H1 (cell line): ENCODE measurements at regions not wholly inside any gene's neighbourhood (a gene's known extent, or its start where the extent isn't known, plus 50 kb on each side); places are given as distances from the start of the nearest gene placed in this dataset.

Experiments used
- ASH2L ChIP-seq: fragments of 200-600, 300-600 bp; sonication (generic); IDR thresholded peaks from one replicate; pipeline ENCODE4 v1.7.1; 2017; ENCODE audit warnings: low read length
- CHD7 ChIP-seq: fragments of 300-600 bp; sonication (generic); IDR thresholded peaks from 2 replicates; pipeline ENCODE4 v1.7.1; 2012; ENCODE audit warnings: low read length, moderate library complexity, mild to moderate bottlenecking, inconsistent platforms; ENCODE audit not compliant: insufficient replicate concordance
- CTBP2 ChIP-seq: IDR thresholded peaks from 2 replicates; pipeline ENCODE4 v1.7.0; 2011; ENCODE audit warnings: borderline replicate concordance, mild to moderate bottlenecking, moderate library complexity, mixed read lengths, low read length; ENCODE audit not compliant: insufficient read depth, insufficient read length
- HDAC6 ChIP-seq: IDR thresholded peaks from one replicate; pipeline ENCODE4 v1.7.1; 2012; ENCODE audit warnings: low read depth, mild to moderate bottlenecking, inconsistent platforms, low read length, moderate library complexity
- PHF8 ChIP-seq: fragments of 200-600 bp; sonication (generic); conservative IDR thresholded peaks from 2 replicates; pipeline ENCODE4 v1.7.1; 2012; ENCODE audit warnings: low read depth, mild to moderate bottlenecking, inconsistent platforms, low read length, moderate library complexity
- RNF2 ChIP-seq: fragments of 200-900, 300-1000 bp; sonication (generic); IDR thresholded peaks from 2 replicates; pipeline ENCODE4 v1.7.1; 2016; ENCODE audit warnings: borderline replicate concordance, low read depth, mild to moderate bottlenecking, antibody characterized with exemption, low read length; ENCODE audit not compliant: poor library complexity, severe bottlenecking; ENCODE audit errors: missing control alignments
- RXRA ChIP-seq: IDR thresholded peaks from 2 replicates; pipeline ENCODE4 v1.6.1; 2011; ENCODE audit warnings: low read depth, mild to moderate bottlenecking, low read length, moderate library complexity; ENCODE audit not compliant: insufficient read depth
- SIRT6 ChIP-seq: IDR thresholded peaks from one replicate; pipeline ENCODE4 v1.7.1; 2012; ENCODE audit warnings: low read length, inconsistent platforms
- TF ChIP-seq, protein P1 (sequence below): IDR thresholded peaks from 2 replicates; pipeline ENCODE4 v1.6.1; 2012; ENCODE audit warnings: low read length, inconsistent platforms

GRCh38 chr4:183783306-183783705, 121.8 kb upstream of the STOX2 start (continued):
- TF ChIP-seq CHD7 = no peak
- TF ChIP-seq, protein P1, sequence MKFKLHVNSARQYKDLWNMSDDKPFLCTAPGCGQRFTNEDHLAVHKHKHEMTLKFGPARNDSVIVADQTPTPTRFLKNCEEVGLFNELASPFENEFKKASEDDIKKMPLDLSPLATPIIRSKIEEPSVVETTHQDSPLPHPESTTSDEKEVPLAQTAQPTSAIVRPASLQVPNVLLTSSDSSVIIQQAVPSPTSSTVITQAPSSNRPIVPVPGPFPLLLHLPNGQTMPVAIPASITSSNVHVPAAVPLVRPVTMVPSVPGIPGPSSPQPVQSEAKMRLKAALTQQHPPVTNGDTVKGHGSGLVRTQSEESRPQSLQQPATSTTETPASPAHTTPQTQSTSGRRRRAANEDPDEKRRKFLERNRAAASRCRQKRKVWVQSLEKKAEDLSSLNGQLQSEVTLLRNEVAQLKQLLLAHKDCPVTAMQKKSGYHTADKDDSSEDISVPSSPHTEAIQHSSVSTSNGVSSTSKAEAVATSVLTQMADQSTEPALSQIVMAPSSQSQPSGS = no peak
- TF ChIP-seq ASH2L = no peak
- no peak for TF ChIP-seq CTBP2
- no peak for TF ChIP-seq RNF2
- no peak for TF ChIP-seq SIRT6
- TF ChIP-seq RXRA = no peak
- TF ChIP-seq PHF8 = no peak
- TF ChIP-seq HDAC6 = no peak
